ENCODE measurements at regions not wholly inside any gene's neighbourhood (a gene's known extent, or its start where the extent isn't known, plus 50 kb on each side); places are given as distances from the start of the nearest gene placed in this dataset.

- no peak for DNase-seq (ENCODE audit: low spot score)
Measured at GRCh38 chr3:184659797-184660301, 52.0 kb downstream of the MAGEF1 start.

GRCh38 chr3:184658223-184658928 is 53.5 kb downstream of the MAGEF1 start:
- DNase-seq (ENCODE audit: low spot score) = no peak

- DNase-seq (ENCODE audit: low spot score) = no peak
Measured at GRCh38 chr3:184656829-184657681, 54.8 kb downstream of the MAGEF1 start.

GRCh38 chr3:184656458-184656828 is 55.4 kb downstream of the MAGEF1 start:
- DNase-seq (ENCODE audit: low spot score) = no peak

- DNase-seq (ENCODE audit: low spot score) = no peak
Measured at GRCh38 chr3:184655597-184655996, 56.3 kb downstream of the MAGEF1 start.

- no peak for DNase-seq (ENCODE audit: low spot score)
Measured at GRCh38 chr3:184654375-184654774, 57.5 kb downstream of the MAGEF1 start.

GRCh38 chr3:184652465-184652864 is 59.4 kb downstream of the MAGEF1 start:
- no peak for DNase-seq (ENCODE audit: low spot score)

GRCh38 chr3:184651904-184652303 is 60.0 kb downstream of the MAGEF1 start:
- DNase-seq (ENCODE audit: low spot score) = no peak

- DNase-seq (ENCODE audit: low spot score) = no peak
Measured at GRCh38 chr3:184648636-184649035, 63.2 kb downstream of the MAGEF1 start.

- DNase-seq (ENCODE audit: low spot score) = no peak
Measured at GRCh38 chr3:184647405-184647936, 64.4 kb downstream of the MAGEF1 start.

GRCh38 chr3:184645336-184645735 is 66.5 kb downstream of the MAGEF1 start:
- peak; percentile 55 for DNase-seq (ENCODE audit: low spot score)

GRCh38 chr3:184643442-184643841 is 68.4 kb downstream of the MAGEF1 start:
- DNase-seq (ENCODE audit: low spot score) = no peak

GRCh38 chr3:184642631-184643285 is 69.1 kb downstream of the MAGEF1 start:
- DNase-seq (ENCODE audit: low spot score) = no peak

GRCh38 chr3:184641430-184641829 is 70.4 kb downstream of the MAGEF1 start:
- DNase-seq (ENCODE audit: low spot score) = no peak

GRCh38 chr3:184639351-184639750 is 72.5 kb downstream of the MAGEF1 start:
- DNase-seq (ENCODE audit: low spot score) = no peak

- no peak for DNase-seq (ENCODE audit: low spot score)
Measured at GRCh38 chr3:184637705-184638104, 74.2 kb downstream of the MAGEF1 start.

- no peak for DNase-seq (ENCODE audit: low spot score)
Measured at GRCh38 chr3:184636741-184637316, 75.0 kb downstream of the MAGEF1 start.

GRCh38 chr3:184635774-184636173 is 74.2 kb downstream of the EPHB3 start:
- no peak for DNase-seq (ENCODE audit: low spot score)

- DNase-seq (ENCODE audit: low spot score) = no peak
Measured at GRCh38 chr3:184635126-184635525, 73.5 kb downstream of the EPHB3 start.

GRCh38 chr3:184633237-184633579 is 71.6 kb downstream of the EPHB3 start:
- DNase-seq (ENCODE audit: low spot score) = no peak

GRCh38 chr3:184632551-184633236 is 71.1 kb downstream of the EPHB3 start:
- DNase-seq (ENCODE audit: low spot score) = no peak
